Neural crest cell (in vitro differentiated cells): ENCODE measurements at regions not wholly inside any gene's neighbourhood (a gene's known extent, or its start where the extent isn't known, plus 50 kb on each side); places are given as distances from the start of the nearest gene placed in this dataset.

Experiments
- DNase-seq: peaks from one replicate; pipeline ENCODE4 v3.0.0; 2021; ENCODE audit warnings: low read depth, mixed read lengths, low spot score
- H3K27ac Mint-ChIP-seq: one replicate; pipeline ENCODE4 v1.8.0; 2021; ENCODE audit warnings: mild to moderate bottlenecking, mixed read lengths; ENCODE audit not compliant: unreplicated experiment
- H3K27me3 Mint-ChIP-seq: 2 replicates; pipeline ENCODE4 v1.8.0; 2021; ENCODE audit warnings: low read depth, mild to moderate bottlenecking, mixed read lengths
- H3K36me3 Mint-ChIP-seq: 2 replicates; pipeline ENCODE4 v1.8.0; 2021; ENCODE audit warnings: low read depth, mild to moderate bottlenecking, mixed read lengths
- H3K4me1 Mint-ChIP-seq: 2 replicates; pipeline ENCODE4 v1.8.0; 2021; ENCODE audit warnings: mixed read lengths
- H3K4me3 Mint-ChIP-seq: one replicate; pipeline ENCODE4 v1.8.0; 2021; ENCODE audit warnings: mild to moderate bottlenecking, mixed read lengths
- H3K9me3 Mint-ChIP-seq: 2 replicates; pipeline ENCODE4 v1.8.0; 2021; ENCODE audit warnings: mixed read lengths
- CTCF ChIP-seq: fragments of 200-600 bp; sonication (generic); conservative IDR thresholded peaks from 2 replicates; pipeline ENCODE4 v1.5.0; 2021; ENCODE audit warnings: antibody characterized with exemption, mild to moderate bottlenecking

DNA sequence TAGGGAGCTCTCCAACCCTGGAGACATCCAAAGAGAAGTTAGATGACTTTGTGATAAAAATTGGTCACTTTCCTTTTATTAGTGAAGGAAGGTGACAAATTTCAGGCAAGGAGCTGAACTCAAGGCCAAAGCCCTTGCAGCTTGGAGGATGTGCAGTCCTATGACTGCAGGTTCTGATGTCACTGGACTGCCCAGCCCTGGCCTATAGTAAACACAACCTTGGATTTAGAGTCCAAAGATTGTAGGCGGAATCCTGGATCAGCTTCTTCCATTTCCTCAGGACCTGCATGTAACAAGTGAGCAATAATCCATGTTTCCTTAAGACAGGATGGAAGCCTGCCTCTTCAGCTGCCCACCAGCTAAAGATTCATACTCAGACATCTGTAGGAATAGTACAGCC lies 169.3 kb upstream of the ZC3H12A start:
- Mint-ChIP-seq H3K27me3 (peaks cover 57% of the 10 kb centered on the region), H3K4me3 (no peak overlapping the region), H3K9me3 (no peaks in the 10 kb centered on the region), H3K4me1 (peaks cover 9% of the 10 kb centered on the region), H3K27ac (no peak overlapping the region), H3K36me3 (no peaks in the 10 kb centered on the region)
- DNase-seq, result no peak
- TF ChIP-seq CTCF, result no peak

DNA sequence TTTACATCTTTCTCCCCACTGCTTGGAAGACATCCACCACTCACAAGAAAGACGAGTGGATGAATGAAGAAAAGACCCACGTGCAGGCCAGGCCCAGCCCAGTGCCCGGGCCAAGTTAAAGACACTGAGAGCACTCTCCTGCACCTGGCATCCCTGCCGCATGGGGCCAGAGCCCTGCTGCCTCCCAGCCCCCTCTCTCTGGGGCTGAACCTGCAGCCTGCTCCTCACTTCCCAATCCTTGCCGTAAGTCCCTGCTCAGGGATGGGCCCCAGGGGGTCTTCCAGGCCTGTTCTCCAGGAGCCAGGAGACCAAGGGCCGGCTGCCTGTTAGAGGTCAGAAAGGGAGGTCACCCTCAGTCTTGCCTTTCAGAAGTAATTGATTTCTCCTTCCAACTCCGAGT lies 168.5 kb upstream of the ZC3H12A start:
- no peak for TF ChIP-seq CTCF
- Mint-ChIP-seq H3K36me3 (no peaks in the 10 kb centered on the region), H3K4me1 (peaks cover 9% of the 10 kb centered on the region), H3K9me3 (no peaks in the 10 kb centered on the region), H3K4me3 (no peak overlapping the region), H3K27ac (no peak overlapping the region), H3K27me3 (peaks cover 54% of the 10 kb centered on the region)
- no peak for DNase-seq

- H3K4me3 Mint-ChIP-seq, result no peak overlapping the region
- H3K27me3 Mint-ChIP-seq, result peaks cover 53% of the 10 kb centered on the region
- H3K4me1 Mint-ChIP-seq, result peaks cover 9% of the 10 kb centered on the region
- no peak for DNase-seq
- TF ChIP-seq CTCF, result no peak
- H3K36me3 Mint-ChIP-seq, result no peaks in the 10 kb centered on the region
- H3K27ac Mint-ChIP-seq, result no peak overlapping the region
- no peaks in the 10 kb centered on the region for H3K9me3 Mint-ChIP-seq
Observed at GRCh38 chr1:37306461-37306860, 167.9 kb upstream of the ZC3H12A start.

DNA sequence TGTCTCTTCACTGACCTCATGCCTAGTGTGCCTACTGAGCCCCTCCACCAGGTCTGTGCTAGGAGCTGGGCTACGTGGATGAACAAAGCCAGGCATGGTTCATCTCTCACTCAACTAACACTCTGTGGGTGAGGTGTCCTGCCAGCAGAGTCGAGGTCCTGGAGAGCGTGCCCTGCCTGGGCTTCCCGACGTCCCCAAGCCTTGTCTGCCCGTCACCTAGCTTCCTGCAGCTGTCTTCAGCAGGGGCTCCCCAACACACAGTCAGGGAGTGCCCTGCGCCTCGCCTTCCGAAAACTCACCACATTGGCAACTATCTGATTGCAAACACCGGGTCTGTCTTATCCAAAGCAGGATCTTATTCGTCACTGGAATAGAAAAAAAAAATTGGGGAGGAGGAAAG lies 167.5 kb upstream of the ZC3H12A start:
- Mint-ChIP-seq H3K4me1 (peaks cover 9% of the 10 kb centered on the region), H3K9me3 (no peaks in the 10 kb centered on the region), H3K27ac (no peak overlapping the region), H3K36me3 (no peaks in the 10 kb centered on the region), H3K4me3 (no peak overlapping the region), H3K27me3 (peaks cover 53% of the 10 kb centered on the region)
- no peak for DNase-seq
- no peak for TF ChIP-seq CTCF

DNA sequence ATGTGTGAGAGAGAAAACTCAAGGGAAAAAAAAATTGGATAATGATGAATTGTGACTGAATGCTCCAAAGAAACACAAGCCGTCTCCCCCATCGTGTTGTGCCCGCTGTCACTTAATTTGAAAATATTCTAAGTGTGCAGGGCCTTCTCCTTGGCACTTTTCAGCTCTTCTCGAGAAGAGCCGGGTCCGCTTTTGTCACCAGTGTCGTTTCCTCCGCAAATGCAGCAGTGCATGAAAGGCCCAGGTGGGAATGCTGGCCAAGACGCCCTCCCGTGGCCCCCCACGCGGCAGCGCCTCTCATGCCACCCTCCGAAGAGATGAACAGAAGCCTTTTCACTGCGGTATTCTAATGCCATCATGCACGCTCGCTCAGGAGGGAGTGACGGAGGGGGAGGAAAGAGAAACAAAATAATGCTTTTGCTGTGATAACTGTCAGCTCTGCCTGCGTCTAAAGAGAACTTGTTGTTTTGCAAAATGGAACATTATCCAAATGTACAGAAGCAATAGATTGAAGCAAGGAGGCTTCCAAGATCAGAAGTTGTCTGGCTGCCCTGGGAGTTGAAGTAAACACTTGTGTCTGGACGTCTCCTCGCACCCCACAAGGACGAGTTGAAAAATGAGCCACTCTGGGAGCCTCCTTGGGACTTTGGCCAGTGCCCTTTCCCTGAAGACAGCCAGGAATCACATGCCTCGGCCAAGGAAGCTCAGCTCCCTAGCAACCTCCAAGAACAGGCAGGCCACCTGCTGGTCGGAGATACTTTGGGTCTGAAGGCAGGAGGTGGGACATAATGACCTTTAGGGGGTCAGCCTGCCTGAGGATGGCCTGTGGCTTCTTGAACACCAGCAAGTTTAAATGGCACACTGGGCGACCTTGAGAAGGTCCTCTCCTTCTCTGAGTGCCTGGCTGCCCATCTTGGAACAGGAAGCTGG lies 166.1 kb upstream of the ZC3H12A start:
- TF ChIP-seq CTCF, result no peak
- H3K9me3 Mint-ChIP-seq, result no peaks in the 10 kb centered on the region
- DNase-seq, result no peak
- no peaks in the 10 kb centered on the region for H3K36me3 Mint-ChIP-seq
- H3K4me1 Mint-ChIP-seq, result peaks cover 9% of the 10 kb centered on the region
- H3K4me3 Mint-ChIP-seq, result no peak overlapping the region
- peaks cover 58% of the 10 kb centered on the region for H3K27me3 Mint-ChIP-seq
- peak overlapping the region; percentile 35 for H3K27ac Mint-ChIP-seq
